ENCODE measurements at regions not wholly inside any gene's neighbourhood (a gene's known extent, or its start where the extent isn't known, plus 50 kb on each side); places are given as distances from the start of the nearest gene placed in this dataset.

DNA sequence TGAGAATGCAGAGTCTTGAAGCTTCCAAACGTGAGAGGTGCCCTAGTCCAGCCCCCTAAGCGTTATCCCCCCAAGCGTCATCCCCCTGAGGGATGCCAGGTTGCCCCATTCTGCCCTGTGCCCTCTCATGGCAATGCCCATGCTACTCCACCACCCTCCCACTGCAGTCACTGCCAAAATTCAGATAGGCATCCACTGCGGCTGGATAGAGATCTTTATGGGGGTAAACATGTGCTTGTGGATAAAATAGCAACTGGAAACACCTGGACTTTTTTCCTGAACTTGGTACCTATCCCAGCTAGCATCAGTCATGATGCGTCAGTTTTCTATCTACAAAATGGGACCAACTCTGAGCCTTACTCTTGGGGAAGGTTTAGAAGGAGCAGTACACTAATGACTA is 92.7 kb upstream of the HOXC13 start (continued):
- TF ChIP-seq, protein P1, sequence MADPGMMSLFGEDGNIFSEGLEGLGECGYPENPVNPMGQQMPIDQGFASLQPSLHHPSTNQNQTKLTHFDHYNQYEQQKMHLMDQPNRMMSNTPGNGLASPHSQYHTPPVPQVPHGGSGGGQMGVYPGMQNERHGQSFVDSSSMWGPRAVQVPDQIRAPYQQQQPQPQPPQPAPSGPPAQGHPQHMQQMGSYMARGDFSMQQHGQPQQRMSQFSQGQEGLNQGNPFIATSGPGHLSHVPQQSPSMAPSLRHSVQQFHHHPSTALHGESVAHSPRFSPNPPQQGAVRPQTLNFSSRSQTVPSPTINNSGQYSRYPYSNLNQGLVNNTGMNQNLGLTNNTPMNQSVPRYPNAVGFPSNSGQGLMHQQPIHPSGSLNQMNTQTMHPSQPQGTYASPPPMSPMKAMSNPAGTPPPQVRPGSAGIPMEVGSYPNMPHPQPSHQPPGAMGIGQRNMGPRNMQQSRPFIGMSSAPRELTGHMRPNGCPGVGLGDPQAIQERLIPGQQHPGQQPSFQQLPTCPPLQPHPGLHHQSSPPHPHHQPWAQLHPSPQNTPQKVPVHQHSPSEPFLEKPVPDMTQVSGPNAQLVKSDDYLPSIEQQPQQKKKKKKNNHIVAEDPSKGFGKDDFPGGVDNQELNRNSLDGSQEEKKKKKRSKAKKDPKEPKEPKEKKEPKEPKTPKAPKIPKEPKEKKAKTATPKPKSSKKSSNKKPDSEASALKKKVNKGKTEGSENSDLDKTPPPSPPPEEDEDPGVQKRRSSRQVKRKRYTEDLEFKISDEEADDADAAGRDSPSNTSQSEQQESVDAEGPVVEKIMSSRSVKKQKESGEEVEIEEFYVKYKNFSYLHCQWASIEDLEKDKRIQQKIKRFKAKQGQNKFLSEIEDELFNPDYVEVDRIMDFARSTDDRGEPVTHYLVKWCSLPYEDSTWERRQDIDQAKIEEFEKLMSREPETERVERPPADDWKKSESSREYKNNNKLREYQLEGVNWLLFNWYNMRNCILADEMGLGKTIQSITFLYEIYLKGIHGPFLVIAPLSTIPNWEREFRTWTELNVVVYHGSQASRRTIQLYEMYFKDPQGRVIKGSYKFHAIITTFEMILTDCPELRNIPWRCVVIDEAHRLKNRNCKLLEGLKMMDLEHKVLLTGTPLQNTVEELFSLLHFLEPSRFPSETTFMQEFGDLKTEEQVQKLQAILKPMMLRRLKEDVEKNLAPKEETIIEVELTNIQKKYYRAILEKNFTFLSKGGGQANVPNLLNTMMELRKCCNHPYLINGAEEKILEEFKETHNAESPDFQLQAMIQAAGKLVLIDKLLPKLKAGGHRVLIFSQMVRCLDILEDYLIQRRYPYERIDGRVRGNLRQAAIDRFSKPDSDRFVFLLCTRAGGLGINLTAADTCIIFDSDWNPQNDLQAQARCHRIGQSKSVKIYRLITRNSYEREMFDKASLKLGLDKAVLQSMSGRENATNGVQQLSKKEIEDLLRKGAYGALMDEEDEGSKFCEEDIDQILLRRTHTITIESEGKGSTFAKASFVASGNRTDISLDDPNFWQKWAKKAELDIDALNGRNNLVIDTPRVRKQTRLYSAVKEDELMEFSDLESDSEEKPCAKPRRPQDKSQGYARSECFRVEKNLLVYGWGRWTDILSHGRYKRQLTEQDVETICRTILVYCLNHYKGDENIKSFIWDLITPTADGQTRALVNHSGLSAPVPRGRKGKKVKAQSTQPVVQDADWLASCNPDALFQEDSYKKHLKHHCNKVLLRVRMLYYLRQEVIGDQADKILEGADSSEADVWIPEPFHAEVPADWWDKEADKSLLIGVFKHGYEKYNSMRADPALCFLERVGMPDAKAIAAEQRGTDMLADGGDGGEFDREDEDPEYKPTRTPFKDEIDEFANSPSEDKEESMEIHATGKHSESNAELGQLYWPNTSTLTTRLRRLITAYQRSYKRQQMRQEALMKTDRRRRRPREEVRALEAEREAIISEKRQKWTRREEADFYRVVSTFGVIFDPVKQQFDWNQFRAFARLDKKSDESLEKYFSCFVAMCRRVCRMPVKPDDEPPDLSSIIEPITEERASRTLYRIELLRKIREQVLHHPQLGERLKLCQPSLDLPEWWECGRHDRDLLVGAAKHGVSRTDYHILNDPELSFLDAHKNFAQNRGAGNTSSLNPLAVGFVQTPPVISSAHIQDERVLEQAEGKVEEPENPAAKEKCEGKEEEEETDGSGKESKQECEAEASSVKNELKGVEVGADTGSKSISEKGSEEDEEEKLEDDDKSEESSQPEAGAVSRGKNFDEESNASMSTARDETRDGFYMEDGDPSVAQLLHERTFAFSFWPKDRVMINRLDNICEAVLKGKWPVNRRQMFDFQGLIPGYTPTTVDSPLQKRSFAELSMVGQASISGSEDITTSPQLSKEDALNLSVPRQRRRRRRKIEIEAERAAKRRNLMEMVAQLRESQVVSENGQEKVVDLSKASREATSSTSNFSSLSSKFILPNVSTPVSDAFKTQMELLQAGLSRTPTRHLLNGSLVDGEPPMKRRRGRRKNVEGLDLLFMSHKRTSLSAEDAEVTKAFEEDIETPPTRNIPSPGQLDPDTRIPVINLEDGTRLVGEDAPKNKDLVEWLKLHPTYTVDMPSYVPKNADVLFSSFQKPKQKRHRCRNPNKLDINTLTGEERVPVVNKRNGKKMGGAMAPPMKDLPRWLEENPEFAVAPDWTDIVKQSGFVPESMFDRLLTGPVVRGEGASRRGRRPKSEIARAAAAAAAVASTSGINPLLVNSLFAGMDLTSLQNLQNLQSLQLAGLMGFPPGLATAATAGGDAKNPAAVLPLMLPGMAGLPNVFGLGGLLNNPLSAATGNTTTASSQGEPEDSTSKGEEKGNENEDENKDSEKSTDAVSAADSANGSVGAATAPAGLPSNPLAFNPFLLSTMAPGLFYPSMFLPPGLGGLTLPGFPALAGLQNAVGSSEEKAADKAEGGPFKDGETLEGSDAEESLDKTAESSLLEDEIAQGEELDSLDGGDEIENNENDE (IDR thresholded peaks at IDR 0.05; ENCODE audit: insufficient replicate concordance, low read length), result no peak
- TF ChIP-seq TEAD4 (IDR thresholded peaks at IDR 0.05; ENCODE audit: low read depth, low read length) (no peak), CHD1 (IDR thresholded peaks at IDR 0.05; ENCODE audit: low read depth, low read length) (no peak), CTBP2 (IDR thresholded peaks at IDR 0.05; ENCODE audit: borderline replicate concordance, insufficient read depth, insufficient read length, low read length) (no peak), SP2 (IDR thresholded peaks at IDR 0.05; ENCODE audit: low read length) (no peak), KDM5A (IDR thresholded peaks at IDR 0.05; ENCODE audit: low read length) (no peak), PHF8 (conservative IDR thresholded peaks at IDR 0.05; ENCODE audit: low read depth, low read length) (no peak), RBBP5 (IDR thresholded peaks at IDR 0.05; ENCODE audit: borderline replicate concordance, low read depth, low read length) (no peak), TAF1 (IDR thresholded peaks at IDR 0.05; ENCODE audit: low read depth, low read length) (no peak)
- TF ChIP-seq, protein P2, sequence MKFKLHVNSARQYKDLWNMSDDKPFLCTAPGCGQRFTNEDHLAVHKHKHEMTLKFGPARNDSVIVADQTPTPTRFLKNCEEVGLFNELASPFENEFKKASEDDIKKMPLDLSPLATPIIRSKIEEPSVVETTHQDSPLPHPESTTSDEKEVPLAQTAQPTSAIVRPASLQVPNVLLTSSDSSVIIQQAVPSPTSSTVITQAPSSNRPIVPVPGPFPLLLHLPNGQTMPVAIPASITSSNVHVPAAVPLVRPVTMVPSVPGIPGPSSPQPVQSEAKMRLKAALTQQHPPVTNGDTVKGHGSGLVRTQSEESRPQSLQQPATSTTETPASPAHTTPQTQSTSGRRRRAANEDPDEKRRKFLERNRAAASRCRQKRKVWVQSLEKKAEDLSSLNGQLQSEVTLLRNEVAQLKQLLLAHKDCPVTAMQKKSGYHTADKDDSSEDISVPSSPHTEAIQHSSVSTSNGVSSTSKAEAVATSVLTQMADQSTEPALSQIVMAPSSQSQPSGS (IDR thresholded peaks at IDR 0.05; ENCODE audit: low read length), result no peak

All from H1 (cell line).